Heart left ventricle (tissue), 13 donors: ENCODE measurements at regions not wholly inside any gene's neighbourhood (a gene's known extent, or its start where the extent isn't known, plus 50 kb on each side); places are given as distances from the start of the nearest gene placed in this dataset.

Experiments
- POLR2A ChIP-seq, 2 donors: fragments of 450-650 bp; IDR thresholded peaks; one replicate each; pipeline ENCODE4 v1.6.1; 2017; ENCODE audit warnings: antibody characterized with exemption in 2 of 2, mild to moderate bottlenecking in 2 of 2, moderate library complexity in 2 of 2
- TF ChIP-seq, protein P1 (sequence below), 12 donors: fragments of 200-600 bp; sonication (generic) in 4 of 12; IDR thresholded peaks; one replicate each; pipeline versions ENCODE4 v1.5.0 to v1.8.0; 2018 to 2022; ENCODE audit warnings: antibody characterized with exemption in 12 of 12, mild to moderate bottlenecking in 5 of 12
- donor health status: ischemic (EF 13 %, LVEDD 7.1; RV severe dilation, severe dysfunction).
- donor health status: DM: no; HTN: yes; CAD: no.
- donor health status: DM: no; HTN: no; CAD: no.
- donor health status: ischemic (EF 25% LVEDD 6.9; RV normal size, moderate dysfunction).
- donor health status: ischemic (EF 25% LVEDD 5.7; RV mildly dilated, moderate dysfunction).
- donor health status: ischemic (EF 35%, LVEDD 5.7; RV mildly dilated, moderate dysfunction).
- donor health status: nonischemic (EF 11% LVEDD 7.7; RV severe dilation, severe dysfunction).
- donor health status: DM: yes; HTN: yes; CAD: no.
- donor health status: PGD.
- donor health status: ischemic (EF 29% LVEDD 5.4; RV normal size, mild dysfunction).
- donor health status: nonischemic (EF 23%, LVEDD 6.1; RV moderate dilation, normal function).

GRCh38 chr2:192283450-192283849 is 88.7 kb upstream of the TMEFF2 start:
- TF ChIP-seq, protein P1, sequence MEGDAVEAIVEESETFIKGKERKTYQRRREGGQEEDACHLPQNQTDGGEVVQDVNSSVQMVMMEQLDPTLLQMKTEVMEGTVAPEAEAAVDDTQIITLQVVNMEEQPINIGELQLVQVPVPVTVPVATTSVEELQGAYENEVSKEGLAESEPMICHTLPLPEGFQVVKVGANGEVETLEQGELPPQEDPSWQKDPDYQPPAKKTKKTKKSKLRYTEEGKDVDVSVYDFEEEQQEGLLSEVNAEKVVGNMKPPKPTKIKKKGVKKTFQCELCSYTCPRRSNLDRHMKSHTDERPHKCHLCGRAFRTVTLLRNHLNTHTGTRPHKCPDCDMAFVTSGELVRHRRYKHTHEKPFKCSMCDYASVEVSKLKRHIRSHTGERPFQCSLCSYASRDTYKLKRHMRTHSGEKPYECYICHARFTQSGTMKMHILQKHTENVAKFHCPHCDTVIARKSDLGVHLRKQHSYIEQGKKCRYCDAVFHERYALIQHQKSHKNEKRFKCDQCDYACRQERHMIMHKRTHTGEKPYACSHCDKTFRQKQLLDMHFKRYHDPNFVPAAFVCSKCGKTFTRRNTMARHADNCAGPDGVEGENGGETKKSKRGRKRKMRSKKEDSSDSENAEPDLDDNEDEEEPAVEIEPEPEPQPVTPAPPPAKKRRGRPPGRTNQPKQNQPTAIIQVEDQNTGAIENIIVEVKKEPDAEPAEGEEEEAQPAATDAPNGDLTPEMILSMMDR (IDR thresholded peaks at IDR 0.05) = no peak
- TF ChIP-seq POLR2A (IDR thresholded peaks at IDR 0.05) = no peak
